HCT116 (cell line): ENCODE measurements at regions not wholly inside any gene's neighbourhood (a gene's known extent, or its start where the extent isn't known, plus 50 kb on each side); places are given as distances from the start of the nearest gene placed in this dataset.

Experiments
- ATAC-seq: fragments of 200-7000 bp; cut with Tn5 transposase; 2 replicates; pipeline ENCODE4 v1.9.1; 2020; ENCODE audit warnings: mild to moderate bottlenecking, moderate library complexity
- BruUV-seq: library from RNA; stranded (reverse); fragments of 400-500 nt; replicated peaks from 2 replicates; lab custom pipeline; 2021; lab: Mats Ljungman, UMichigan
- CTCF ChIA-PET: fragments of 300-600 bp; sonication (Branson Sonifier 250); formaldehyde crosslinking; loops from one replicate; lab custom pipeline; 2021; ENCODE audit warnings: antibody characterized with exemption; lab: Charles Lee
- POLR2A ChIA-PET: fragments of 300-600, 350-600 bp; sonication (Branson Sonifier 250); formaldehyde crosslinking; loops from one replicate; lab custom pipeline; 2021; ENCODE audit warnings: antibody characterized with exemption; lab: Charles Lee
- RAD21 ChIA-PET, 2 experiments: fragments of 300-600 bp; sonication (Branson Sonifier 250); formaldehyde crosslinking; loops; one replicate each; lab custom pipeline; 2023; ENCODE audit warnings: low total read pairs in 2 of 2; ENCODE audit not compliant: uncharacterized antibody in 2 of 2, unreplicated experiment in 2 of 2, low non-redundant PET in 1 of 2; lab: Charles Lee
- DNase-seq: peaks from one replicate; pipeline ENCODE4 v3.0.0-alpha.2; 2010; ENCODE audit warnings: low read depth, low spot score
- H2AFZ ChIP-seq: fragments of 200-600 bp; shearing (Covaris generic), sonication (generic); 2 replicates; pipeline ENCODE4 v1.6.1; 2017; ENCODE audit warnings: low read depth, mixed run types, mixed read lengths, antibody characterized with exemption, low read length; ENCODE audit not compliant: poor library complexity, severe bottlenecking
- H3K27ac ChIP-seq: 2 replicates; pipeline ENCODE4 v1.5.1; 2012; ENCODE audit warnings: low read depth, low read length
- H3K27me3 ChIP-seq: fragments of 200-600 bp; sonication (generic); 2 replicates; pipeline ENCODE4 v1.6.1; 2016; ENCODE audit warnings: mixed run types, low read length, mixed read lengths; ENCODE audit not compliant: insufficient read depth
- H3K36me3 ChIP-seq, 2 experiments: fragments of 200-500 bp in 1 of 2; fragments of 200-600 bp in 1 of 2; sonication (Bioruptor generic) in 1 of 2; sonication (generic) in 1 of 2; 2 replicates each; pipeline versions ENCODE4 v1.5.1 to v1.6.1; 2014 to 2016; ENCODE audit warnings: low read length in 2 of 2, inconsistent platforms in 1 of 2, mixed read lengths in 1 of 2, mixed run types in 1 of 2; ENCODE audit not compliant: insufficient read depth in 2 of 2, control insufficient read depth in 1 of 2
- H3K4me1 ChIP-seq, 2 experiments: fragments of 200-600 bp in 1 of 2; sonication (generic) in 1 of 2; 2 replicates each; pipeline versions ENCODE4 v1.5.1 to v1.6.1; 2012 to 2017; ENCODE audit warnings: low read length in 2 of 2, inconsistent platforms in 1 of 2, mild to moderate bottlenecking in 1 of 2, mixed read lengths in 1 of 2, mixed run types in 1 of 2, moderate library complexity in 1 of 2; ENCODE audit not compliant: insufficient read depth in 2 of 2, control insufficient read depth in 1 of 2
- H3K4me2 ChIP-seq: fragments of 200-600 bp; sonication (generic); 2 replicates; pipeline ENCODE4 v1.6.1; 2017; ENCODE audit warnings: mixed run types, low read length, mixed read lengths
- H3K4me3 ChIP-seq, 2 experiments: fragments of 200-600 bp in 1 of 2; sonication (generic) in 1 of 2; replicated peaks in 1 of 2; 2 replicates each; pipeline ENCODE4 v1.5.1; 2011 to 2016; ENCODE audit warnings: low read length in 2 of 2, control low read depth in 1 of 2, low read depth in 1 of 2, mild to moderate bottlenecking in 1 of 2, mixed read lengths in 1 of 2, mixed run types in 1 of 2
- H3K79me2 ChIP-seq: fragments of 200-600 bp; sonication (generic); 2 replicates; pipeline ENCODE4 v1.6.1; 2017; ENCODE audit warnings: mild to moderate bottlenecking, mixed run types, low read length, moderate library complexity, mixed read lengths; ENCODE audit not compliant: insufficient read depth
- H3K9ac ChIP-seq: fragments of 200-600 bp; sonication (generic); 2 replicates; pipeline ENCODE4 v1.6.1; 2016; ENCODE audit warnings: low read length, mixed read lengths
- H3K9me2 ChIP-seq: fragments of 200-600 bp; sonication (generic), shearing (Covaris generic); 2 replicates; pipeline ENCODE4 v1.6.1; 2017; ENCODE audit warnings: mixed run types, mild to moderate bottlenecking, moderate library complexity; ENCODE audit not compliant: insufficient read depth
- H3K9me3 ChIP-seq, 2 experiments: fragments of 200-500 bp in 1 of 2; fragments of 200-600 bp in 1 of 2; sonication (Bioruptor generic) in 1 of 2; sonication (generic) in 1 of 2; 2 replicates each; pipeline ENCODE4 v1.6.1; 2014 to 2017; ENCODE audit warnings: low read length in 2 of 2, mixed read lengths in 2 of 2, inconsistent platforms in 1 of 2, low read depth in 1 of 2, mild to moderate bottlenecking in 1 of 2, mixed run types in 1 of 2, moderate library complexity in 1 of 2; ENCODE audit not compliant: control insufficient read depth in 1 of 2, insufficient read depth in 1 of 2
- H4K20me1 ChIP-seq: fragments of 200-600 bp; sonication (generic), shearing (Covaris generic); 2 replicates; pipeline ENCODE4 v1.6.1; 2017; ENCODE audit warnings: mixed run types, mild to moderate bottlenecking, moderate library complexity; ENCODE audit not compliant: insufficient read depth
- CBX3 ChIP-seq: IDR thresholded peaks from 2 replicates; pipeline ENCODE4 v1.6.1; 2012; ENCODE audit warnings: low read depth
- CEBPB ChIP-seq: IDR thresholded peaks from 2 replicates; pipeline ENCODE4 v1.6.1; 2012; ENCODE audit warnings: low read depth
- EGR1 ChIP-seq: IDR thresholded peaks from 2 replicates; pipeline ENCODE4 v1.6.1; 2012; ENCODE audit warnings: low read depth
- EZH2phosphoT487 ChIP-seq: fragments of 200-600 bp; IDR thresholded peaks from 2 replicates; pipeline ENCODE4 v1.6.1; 2018; ENCODE audit warnings: antibody characterized with exemption, borderline replicate concordance
- FOSL1 ChIP-seq: IDR thresholded peaks from 2 replicates; pipeline ENCODE4 v1.6.1; 2012; ENCODE audit warnings: low read depth
- JUND ChIP-seq: IDR thresholded peaks from 2 replicates; pipeline ENCODE4 v1.6.1; 2012
- MAX ChIP-seq: IDR thresholded peaks from 2 replicates; pipeline ENCODE4 v1.6.1; 2012
- POLR2A ChIP-seq: IDR thresholded peaks from 2 replicates; pipeline ENCODE4 v1.7.0; 2011; ENCODE audit warnings: borderline replicate concordance; ENCODE audit not compliant: insufficient read depth, insufficient read length; ENCODE audit errors: extremely low read depth
- RAD21 ChIP-seq: IDR thresholded peaks from 2 replicates; pipeline ENCODE4 v1.6.1; 2012; ENCODE audit warnings: low read depth, mild to moderate bottlenecking
- SIN3A ChIP-seq: IDR thresholded peaks from 2 replicates; pipeline ENCODE4 v1.6.1; 2012; ENCODE audit warnings: low read depth
- SP1 ChIP-seq: IDR thresholded peaks from 2 replicates; pipeline ENCODE4 v1.6.1; 2012; ENCODE audit warnings: low read depth
- SRF ChIP-seq: IDR thresholded peaks from 2 replicates; pipeline ENCODE4 v1.6.1; 2012; ENCODE audit warnings: low read depth
- TCF7L2 ChIP-seq: IDR thresholded peaks from 2 replicates; pipeline ENCODE4 v1.7.0; 2011; ENCODE audit warnings: borderline replicate concordance, inconsistent platforms; ENCODE audit not compliant: insufficient read depth, insufficient read length; ENCODE audit errors: extremely low read depth
- ZBTB33 ChIP-seq: IDR thresholded peaks from 2 replicates; pipeline ENCODE4 v1.6.1; 2011; ENCODE audit warnings: mild to moderate bottlenecking, low read length, moderate library complexity; ENCODE audit not compliant: insufficient replicate concordance; ENCODE audit errors: extremely low read depth
- intact Hi-C: fragments of 100-400 bp; cut with micrococcal nuclease; formaldehyde crosslinking; loops from 2 replicates; pipeline ENCODE4 v1.10.0; 2022
- TF ChIP-seq, protein P1 (sequence below), 3 experiments: fragments of 200-600 bp in 1 of 3; sonication (generic) in 1 of 3; IDR thresholded peaks in 2 of 3; conservative IDR thresholded peaks in 1 of 3; 2 replicates each; pipeline ENCODE4 v1.5.1; 2012 to 2017; ENCODE audit warnings: low read depth in 2 of 3, low read length in 2 of 3, antibody characterized with exemption in 1 of 3, borderline replicate concordance in 1 of 3, control low read depth in 1 of 3, mild to moderate bottlenecking in 1 of 3, mixed read lengths in 1 of 3, mixed run types in 1 of 3, moderate library complexity in 1 of 3; ENCODE audit not compliant: insufficient read depth in 1 of 3

DNA sequence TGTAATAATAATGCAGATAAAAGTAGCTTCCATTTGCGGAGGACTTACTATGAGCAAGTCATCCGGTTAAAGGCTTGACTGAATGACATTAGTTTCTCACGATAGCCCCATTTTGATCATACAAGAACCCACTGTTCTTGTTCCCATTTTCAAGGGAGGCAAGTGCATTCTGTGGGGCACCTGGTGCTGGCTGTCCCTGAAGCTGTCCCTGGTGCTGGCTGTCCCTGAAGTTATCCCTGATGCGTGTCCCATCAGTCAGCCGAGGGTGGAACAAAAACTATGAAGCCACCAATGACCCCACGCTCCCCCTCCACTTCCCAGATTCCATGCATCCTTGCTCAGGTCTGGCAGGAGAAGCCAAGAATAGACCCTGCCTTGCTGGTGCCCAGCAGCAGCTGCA lies 95.3 kb downstream of the EDN3 start:
- H3K9ac ChIP-seq: no peak overlapping the region
- H3K4me3 ChIP-seq: no peak overlapping the region
- no peaks in the 10 kb centered on the region for H4K20me1 ChIP-seq
- TF ChIP-seq POLR2A (no peak), JUND (no peak), SRF (no peak), FOSL1 (no peak), CBX3 (no peak), ZBTB33 (no peak), MAX (no peak), SP1 (no peak), EZH2phosphoT487 (no peak), CEBPB (no peak), RAD21 (no peak), SIN3A (no peak), EGR1 (no peak), TCF7L2 (no peak)
- TF ChIP-seq, protein P1, sequence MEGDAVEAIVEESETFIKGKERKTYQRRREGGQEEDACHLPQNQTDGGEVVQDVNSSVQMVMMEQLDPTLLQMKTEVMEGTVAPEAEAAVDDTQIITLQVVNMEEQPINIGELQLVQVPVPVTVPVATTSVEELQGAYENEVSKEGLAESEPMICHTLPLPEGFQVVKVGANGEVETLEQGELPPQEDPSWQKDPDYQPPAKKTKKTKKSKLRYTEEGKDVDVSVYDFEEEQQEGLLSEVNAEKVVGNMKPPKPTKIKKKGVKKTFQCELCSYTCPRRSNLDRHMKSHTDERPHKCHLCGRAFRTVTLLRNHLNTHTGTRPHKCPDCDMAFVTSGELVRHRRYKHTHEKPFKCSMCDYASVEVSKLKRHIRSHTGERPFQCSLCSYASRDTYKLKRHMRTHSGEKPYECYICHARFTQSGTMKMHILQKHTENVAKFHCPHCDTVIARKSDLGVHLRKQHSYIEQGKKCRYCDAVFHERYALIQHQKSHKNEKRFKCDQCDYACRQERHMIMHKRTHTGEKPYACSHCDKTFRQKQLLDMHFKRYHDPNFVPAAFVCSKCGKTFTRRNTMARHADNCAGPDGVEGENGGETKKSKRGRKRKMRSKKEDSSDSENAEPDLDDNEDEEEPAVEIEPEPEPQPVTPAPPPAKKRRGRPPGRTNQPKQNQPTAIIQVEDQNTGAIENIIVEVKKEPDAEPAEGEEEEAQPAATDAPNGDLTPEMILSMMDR (IDR thresholded peaks at IDR 0.05 in 2 of 3, conservative IDR thresholded peaks at IDR 0.05 in 1 of 3; ENCODE audit: borderline replicate concordance in 1 of 3, insufficient read depth in 1 of 3, low read depth in 2 of 3, low read length in 2 of 3): no peak
- no peak for ATAC-seq
- no peak for DNase-seq
- intact Hi-C loops: no loop called here
- peaks cover 57% of the 10 kb centered on the region for H3K27me3 ChIP-seq
- H2AFZ ChIP-seq: no peak overlapping the region
- H3K4me1 ChIP-seq: no peaks in the 10 kb centered on the region
- no peaks in the 10 kb centered on the region for H3K36me3 ChIP-seq
- ChIA-PET POLR2A (no interaction called here), CTCF (interaction anchor here (1.8 kb wide), 1 partner anchor 8 kb away, joined by 5 read pairs; no protein-coding TSS in a partner anchor), RAD21 (no interaction called here)
- H3K4me2 ChIP-seq: no peak overlapping the region
- no TSS peak for BruUV-seq
- no peaks in the 10 kb centered on the region for H3K9me3 ChIP-seq
- H3K9me2 ChIP-seq: no peaks in the 10 kb centered on the region; the same call in 1 of the 2 replicates
- H3K27ac ChIP-seq: no peak overlapping the region
- H3K79me2 ChIP-seq: no peaks in the 10 kb centered on the region
